K562 (cell line): ENCODE measurements at regions not wholly inside any gene's neighbourhood (a gene's known extent, or its start where the extent isn't known, plus 50 kb on each side); places are given as distances from the start of the nearest gene placed in this dataset.

Experiments used
- ATAC-seq: fragments of 200-7000 bp; cut with Tn5 transposase; 3 replicates; pipeline ENCODE4 v1.9.1; 2020; ENCODE audit warnings: moderate library complexity
- BruUV-seq: library from RNA; stranded (reverse); fragments of 400-500 nt; replicated peaks from 2 replicates; lab custom pipeline; 2021; lab: Mats Ljungman, UMichigan
- CTCF ChIA-PET: fragments of 300-600 bp; formaldehyde crosslinking; extraction: SDS; loops from one replicate; lab custom pipeline; 2021; ENCODE audit warnings: low intra/inter-chr PET ratio; lab: Yijun Ruan, JAX
- POLR2A ChIA-PET: fragments of 300-600, 350-650 bp; sonication (Branson Sonifier 250); formaldehyde crosslinking; extraction: SDS; loops from one replicate; lab custom pipeline; 2021; ENCODE audit warnings: antibody characterized with exemption, inconsistent platforms; lab: Yijun Ruan, JAX
- DNase-seq, 4 experiments: peaks; one replicate each; pipeline versions ENCODE4 v3.0.0 to v3.0.0-alpha.2; 2011 to 2018; ENCODE audit warnings: low spot score in 3 of 4, mixed read lengths in 3 of 4; ENCODE audit errors: extremely low read depth in 1 of 4
- FAIRE-seq: peaks from 2 replicates; lab custom pipeline; 2011; peaks lifted over from hg19 to GRCh38; lab: Jason Lieb, UNC
- H2AFZ ChIP-seq: 2 replicates; pipeline ENCODE4 v1.6.0; 2011; ENCODE audit warnings: low read depth, low read length, control low read depth, inconsistent platforms
- H3K27ac ChIP-seq: fragments of 200-600 bp; 3 replicates; pipeline ENCODE4 v1.8.0; 2011; ENCODE audit warnings: low read depth, mild to moderate bottlenecking, control low read depth, inconsistent platforms, low read length, moderate library complexity, mixed read lengths; ENCODE audit errors: extremely low read depth
- H3K27me3 ChIP-seq, 2 experiments: fragments of 300-600 bp in 1 of 2; 2 replicates in 1 of 2; 3 replicates in 1 of 2; pipeline versions ENCODE4 v1.6.0 to v1.8.0; 2011; ENCODE audit warnings: inconsistent platforms in 2 of 2, low read length in 2 of 2, mild to moderate bottlenecking in 1 of 2, mixed read lengths in 1 of 2, moderate library complexity in 1 of 2; ENCODE audit not compliant: control insufficient read depth in 2 of 2, insufficient read depth in 2 of 2
- H3K36me3 ChIP-seq: fragments of 300-600 bp; 3 replicates; pipeline ENCODE4 v1.8.0; 2011; ENCODE audit warnings: mild to moderate bottlenecking, low read length, inconsistent platforms; ENCODE audit not compliant: control insufficient read depth, insufficient read depth
- H3K4me1 ChIP-seq, 2 experiments: fragments of 200-600 bp in 1 of 2; replicated peaks in 1 of 2; 2 replicates in 1 of 2; 3 replicates in 1 of 2; pipeline versions ENCODE4 v1.5.1 to v1.8.0; 2011; ENCODE audit warnings: inconsistent platforms in 2 of 2, low read length in 2 of 2, mild to moderate bottlenecking in 1 of 2, mixed read lengths in 1 of 2, moderate library complexity in 1 of 2; ENCODE audit not compliant: control insufficient read depth in 2 of 2, insufficient read depth in 2 of 2
- H3K4me2 ChIP-seq: 2 replicates; pipeline ENCODE4 v1.6.1; 2011; ENCODE audit warnings: low read length, control low read depth, inconsistent platforms, mixed read lengths; ENCODE audit not compliant: insufficient read depth
- H3K4me3 ChIP-seq: fragments of 200-600 bp; sonication (generic), shearing (Covaris generic); 2 replicates; pipeline ENCODE4 v1.5.1; 2016; ENCODE audit warnings: control low read depth, inconsistent platforms
- H3K79me2 ChIP-seq: fragments of 200-600 bp; 3 replicates; pipeline ENCODE4 v1.8.0; 2011; ENCODE audit warnings: low read length, inconsistent platforms; ENCODE audit not compliant: control insufficient read depth, insufficient read depth
- H3K9ac ChIP-seq, 2 experiments: 2 replicates each; pipeline versions ENCODE4 v1.6.0 to v1.6.1; 2011; ENCODE audit warnings: low read depth in 2 of 2, low read length in 2 of 2, control low read depth in 1 of 2, inconsistent platforms in 1 of 2, mild to moderate bottlenecking in 1 of 2, mixed read lengths in 1 of 2; ENCODE audit not compliant: insufficient read depth in 1 of 2
- H3K9me1 ChIP-seq: one replicate; pipeline ENCODE4 v1.6.0; 2011; ENCODE audit warnings: inconsistent platforms, mild to moderate bottlenecking, low read length, moderate library complexity; ENCODE audit not compliant: control insufficient read depth, insufficient read depth
- H3K9me3 ChIP-seq: replicated peaks from 2 replicates; pipeline ENCODE4 v1.5.1; 2011; ENCODE audit warnings: low read depth, low read length, inconsistent platforms; ENCODE audit not compliant: control insufficient read depth, insufficient read depth
- H4K20me1 ChIP-seq: replicated peaks from 2 replicates; pipeline ENCODE4 v1.6.1; 2011; ENCODE audit warnings: low read length, inconsistent platforms, mixed read lengths; ENCODE audit not compliant: control insufficient read depth, insufficient read depth
- CC2D1A ChIP-seq: fragments of 450-650 bp; IDR thresholded peaks from 2 replicates; pipeline ENCODE4 v1.6.1; 2017; ENCODE audit warnings: mild to moderate bottlenecking
- HNRNPL ChIP-seq: fragments of 200-400 bp; formaldehyde crosslinking; IDR thresholded peaks from 2 replicates; pipeline ENCODE4 v1.6.1; 2017; ENCODE audit warnings: low read depth, mild to moderate bottlenecking, low read length
- ILK ChIP-seq: fragments of 450-650 bp; IDR thresholded peaks from 2 replicates; pipeline ENCODE4 v1.6.1; 2016; ENCODE audit warnings: missing genetic modification characterization, low read depth, mild to moderate bottlenecking, missing compliant biosample characterization, moderate library complexity, borderline replicate concordance
- MECOM ChIP-seq: fragments of 250-450 bp; sonication (Bioruptor Pico); IDR thresholded peaks from 2 replicates; pipeline ENCODE4 v1.8.0; 2022; ENCODE audit warnings: inconsistent platforms
- PHF20 ChIP-seq: fragments of 450-650 bp; IDR thresholded peaks from 2 replicates; pipeline ENCODE4 v1.6.1; 2018; ENCODE audit not compliant: partially characterized antibody
- TEAD4 ChIP-seq, 2 experiments: sonication (generic) in 1 of 2; formaldehyde crosslinking in 1 of 2; IDR thresholded peaks; 2 replicates each; pipeline versions ENCODE4 v1.6.1 to v1.8.0; 2012 to 2022; ENCODE audit warnings: borderline replicate concordance in 1 of 2, inconsistent platforms in 1 of 2, low read length in 1 of 2, mild to moderate bottlenecking in 1 of 2, missing genetic modification reagents in 1 of 2
- ZNF134 ChIP-seq: fragments of 250-450 bp; sonication (Bioruptor Pico); conservative IDR thresholded peaks from 2 replicates; pipeline ENCODE4 v1.4.0; 2020
- ZNF41 ChIP-seq: fragments of 250-450 bp; sonication (Bioruptor Pico); conservative IDR thresholded peaks from 2 replicates; pipeline ENCODE4 v1.4.0; 2020; ENCODE audit warnings: mild to moderate bottlenecking
- ZNF695 ChIP-seq: fragments of 450-650 bp; formaldehyde crosslinking; IDR thresholded peaks from 2 replicates; pipeline ENCODE4 v1.4.0; 2020; ENCODE audit warnings: mild to moderate bottlenecking, moderate library complexity
- WGBS: fragments of 100-300 bp; shearing (Covaris generic); methylation state at CpG from one replicate; pipeline ENCODE4 v1.1.6; 2016; ENCODE audit warnings: low coverage, mixed read lengths; ENCODE audit not compliant: insufficient coverage; ENCODE audit errors: missing lambda C conversion rate; 5-methylcytosine and 5-hydroxymethylcytosine counted together
- in situ Hi-C: fragments of 300-500 bp; cut with MboI; formaldehyde crosslinking; loops from 4 replicates; pipeline ENCODE4 v1.15.0; 2018; ENCODE audit warnings: inconsistent platforms, mixed read lengths
- intact Hi-C: fragments of 100-400 bp; cut with micrococcal nuclease; formaldehyde crosslinking; loops from 2 replicates; pipeline ENCODE4 v1.14.2; 2022
- TF ChIP-seq, protein P1 (sequence below): sonication (generic); formaldehyde crosslinking; IDR thresholded peaks from 2 replicates; pipeline ENCODE4 v1.8.1; 2023; ENCODE audit warnings: mild to moderate bottlenecking, missing genetic modification reagents, moderate library complexity
- TF ChIP-seq, protein P2 (sequence below): IDR thresholded peaks from 2 replicates; pipeline ENCODE4 v1.6.1; 2012; ENCODE audit warnings: low read depth, low read length, improper control_type of control experiment, borderline replicate concordance
- TF ChIP-seq, protein P3 (sequence below): sonication (generic); formaldehyde crosslinking; IDR thresholded peaks from 2 replicates; pipeline ENCODE4 v1.8.0; 2022; ENCODE audit warnings: missing genetic modification reagents, mild to moderate bottlenecking, borderline replicate concordance

DNA sequence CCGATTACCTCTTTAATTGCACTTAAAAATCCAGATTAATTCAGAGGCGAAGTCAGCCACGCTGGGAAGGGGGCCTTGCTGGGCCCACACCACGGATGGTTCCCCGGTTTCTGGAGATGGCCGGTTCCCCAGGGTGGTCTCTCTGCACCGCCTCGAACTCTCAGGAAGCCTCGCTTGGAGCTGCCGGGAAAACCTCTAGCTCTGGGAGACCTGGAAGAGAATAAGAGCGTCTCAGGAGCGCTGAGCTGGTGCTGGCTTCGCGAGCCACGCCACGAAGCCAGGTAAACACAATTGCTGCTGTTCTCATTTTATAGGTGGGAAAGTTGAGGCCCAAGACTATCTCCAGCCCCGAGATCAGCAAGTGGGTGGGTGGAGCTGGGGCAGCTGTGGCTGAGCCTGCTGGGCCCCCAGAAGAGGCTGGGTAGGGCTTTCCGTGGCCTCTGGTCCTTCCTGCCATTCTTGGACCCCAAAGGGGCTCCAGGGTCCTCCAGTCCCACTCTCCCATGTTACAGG is 110.4 kb downstream of the MICALL2 start (continued):
- TF ChIP-seq CC2D1A (no peak), ZNF134 (CRISPR knock-in tag) (no peak), TEAD4 (IDR thresholded peaks at IDR 0.05; ENCODE audit: low read length) (no peak), TEAD4 (CRISPR knock-in tag; IDR thresholded peaks at IDR 0.05; ENCODE audit: borderline replicate concordance) (no peak), MECOM (no peak), PHF20 (no peak)
- TF ChIP-seq, protein P1, sequence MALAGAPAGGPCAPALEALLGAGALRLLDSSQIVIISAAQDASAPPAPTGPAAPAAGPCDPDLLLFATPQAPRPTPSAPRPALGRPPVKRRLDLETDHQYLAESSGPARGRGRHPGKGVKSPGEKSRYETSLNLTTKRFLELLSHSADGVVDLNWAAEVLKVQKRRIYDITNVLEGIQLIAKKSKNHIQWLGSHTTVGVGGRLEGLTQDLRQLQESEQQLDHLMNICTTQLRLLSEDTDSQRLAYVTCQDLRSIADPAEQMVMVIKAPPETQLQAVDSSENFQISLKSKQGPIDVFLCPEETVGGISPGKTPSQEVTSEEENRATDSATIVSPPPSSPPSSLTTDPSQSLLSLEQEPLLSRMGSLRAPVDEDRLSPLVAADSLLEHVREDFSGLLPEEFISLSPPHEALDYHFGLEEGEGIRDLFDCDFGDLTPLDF, result no peak
- TF ChIP-seq, all 486 proteins: peak for 0

DNA sequence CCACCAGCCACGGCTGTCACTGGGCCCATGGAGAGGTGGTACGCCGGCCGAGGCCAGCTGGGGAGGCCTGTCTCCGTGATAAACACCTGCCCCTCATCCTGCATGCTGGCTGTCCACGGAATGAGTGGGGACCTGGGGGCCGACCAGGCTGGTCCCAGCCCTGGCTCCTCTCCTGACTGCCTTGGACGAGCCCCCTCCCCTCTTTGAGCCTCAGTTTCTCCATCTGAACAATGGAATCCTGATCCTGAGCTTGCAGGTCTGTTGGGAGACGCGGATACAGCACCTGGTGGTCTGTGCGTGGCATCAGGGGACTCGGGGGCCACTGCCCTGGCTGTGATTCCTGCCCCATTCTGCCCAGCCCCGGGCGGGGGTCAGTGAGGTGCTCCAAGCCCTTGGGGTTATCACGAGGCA is 109.9 kb downstream of the MICALL2 start:
- intact Hi-C loops (no loop called here), in situ Hi-C loops (no loop called here)
- BruUV-seq, result no TSS peak
- Histone ChIP-seq H3K9me3 (no peaks in the 10 kb centered on the region), H3K4me2 (no peak overlapping the region), H3K27me3 (peaks cover 33 to 82% of the 10 kb centered on the region in 2 experiments), H3K4me3 (no peak overlapping the region), H2AFZ (no peak overlapping the region), H3K27ac (no peak overlapping the region), H3K4me1 (peaks cover 0 to 30% of the 10 kb centered on the region in 2 experiments; a peak in 1 of 5 replicates), H4K20me1 (no peaks in the 10 kb centered on the region; the same call in none of the 2 replicates), H3K9ac (no peak overlapping the region), H3K9me1 (no peaks in the 10 kb centered on the region), H3K36me3 (no peaks in the 10 kb centered on the region), H3K79me2 (no peaks in the 10 kb centered on the region)
- WGBS, result 1% methylated on average over 15 of the region's 15 CpGs
- TF ChIP-seq, protein P2, sequence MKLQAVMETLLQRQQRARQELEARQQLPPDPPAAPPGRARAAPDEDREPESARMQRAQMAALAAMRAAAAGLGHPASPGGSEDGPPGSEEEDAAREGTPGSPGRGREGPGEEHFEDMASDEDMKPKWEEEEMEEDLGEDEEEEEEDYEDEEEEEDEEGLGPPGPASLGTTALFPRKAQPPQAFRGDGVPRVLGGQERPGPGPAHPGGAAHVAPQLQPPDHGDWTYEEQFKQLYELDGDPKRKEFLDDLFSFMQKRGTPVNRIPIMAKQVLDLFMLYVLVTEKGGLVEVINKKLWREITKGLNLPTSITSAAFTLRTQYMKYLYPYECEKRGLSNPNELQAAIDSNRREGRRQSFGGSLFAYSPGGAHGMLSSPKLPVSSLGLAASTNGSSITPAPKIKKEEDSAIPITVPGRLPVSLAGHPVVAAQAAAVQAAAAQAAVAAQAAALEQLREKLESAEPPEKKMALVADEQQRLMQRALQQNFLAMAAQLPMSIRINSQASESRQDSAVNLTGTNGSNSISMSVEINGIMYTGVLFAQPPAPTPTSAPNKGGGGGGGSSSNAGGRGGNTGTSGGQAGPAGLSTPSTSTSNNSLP, result no peak
- TF ChIP-seq HNRNPL, result no peak
- TF ChIP-seq ZNF41, result no peak
- TF ChIP-seq ILK (tag), result no peak
- no peak for TF ChIP-seq ZNF695 (CRISPR knock-in tag)
- TF ChIP-seq, protein P3, sequence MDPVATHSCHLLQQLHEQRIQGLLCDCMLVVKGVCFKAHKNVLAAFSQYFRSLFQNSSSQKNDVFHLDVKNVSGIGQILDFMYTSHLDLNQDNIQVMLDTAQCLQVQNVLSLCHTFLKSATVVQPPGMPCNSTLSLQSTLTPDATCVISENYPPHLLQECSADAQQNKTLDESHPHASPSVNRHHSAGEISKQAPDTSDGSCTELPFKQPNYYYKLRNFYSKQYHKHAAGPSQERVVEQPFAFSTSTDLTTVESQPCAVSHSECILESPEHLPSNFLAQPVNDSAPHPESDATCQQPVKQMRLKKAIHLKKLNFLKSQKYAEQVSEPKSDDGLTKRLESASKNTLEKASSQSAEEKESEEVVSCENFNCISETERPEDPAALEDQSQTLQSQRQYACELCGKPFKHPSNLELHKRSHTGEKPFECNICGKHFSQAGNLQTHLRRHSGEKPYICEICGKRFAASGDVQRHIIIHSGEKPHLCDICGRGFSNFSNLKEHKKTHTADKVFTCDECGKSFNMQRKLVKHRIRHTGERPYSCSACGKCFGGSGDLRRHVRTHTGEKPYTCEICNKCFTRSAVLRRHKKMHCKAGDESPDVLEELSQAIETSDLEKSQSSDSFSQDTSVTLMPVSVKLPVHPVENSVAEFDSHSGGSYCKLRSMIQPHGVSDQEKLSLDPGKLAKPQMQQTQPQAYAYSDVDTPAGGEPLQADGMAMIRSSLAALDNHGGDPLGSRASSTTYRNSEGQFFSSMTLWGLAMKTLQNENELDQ (CRISPR knock-in tag), result no peak
- DNase-seq, result no peak
- no peak for ATAC-seq
- no peak for FAIRE-seq
- ChIA-PET CTCF (no interaction called here), POLR2A (interaction anchor here (0.6 kb wide), 1 partner anchor 166 kb away, joined by 3 read pairs; no protein-coding TSS in a partner anchor)
